Spleen (tissue), 11 donors: ENCODE measurements at regions not wholly inside any gene's neighbourhood (a gene's known extent, or its start where the extent isn't known, plus 50 kb on each side); places are given as distances from the start of the nearest gene placed in this dataset.

Experiments used
- DNase-seq: peaks from one replicate; pipeline ENCODE4 v3.0.0-alpha.2; 2020
- H3K27ac ChIP-seq, 8 donors: fragments of 200-600 bp; sonication (generic) in 7 of 8; 1 replicate in 4 of 8; 2 replicates in 4 of 8; pipeline versions ENCODE4 v1.5.0 to v1.8.0; 2016 to 2021; ENCODE audit warnings: inconsistent platforms in 4 of 8, mild to moderate bottlenecking in 4 of 8, moderate library complexity in 1 of 8
- H3K27me3 ChIP-seq, 7 donors: fragments of 200-600 bp; sonication (generic) in 6 of 7; replicated peaks in 1 of 7; 1 replicate in 4 of 7; 2 replicates in 3 of 7; pipeline versions ENCODE4 v1.5.0 to v1.8.0; 2016 to 2021; ENCODE audit warnings: inconsistent platforms in 3 of 7, mild to moderate bottlenecking in 1 of 7
- H3K36me3 ChIP-seq, 6 donors: fragments of 200-600 bp; sonication (generic) in 5 of 6; 1 replicate in 4 of 6; 2 replicates in 2 of 6; pipeline versions ENCODE4 v1.5.0 to v1.8.0; 2016 to 2021; ENCODE audit warnings: inconsistent platforms in 2 of 6
- H3K4me1 ChIP-seq, 6 donors: fragments of 200-600 bp; sonication (generic) in 5 of 6; 1 replicate in 3 of 6; 2 replicates in 3 of 6; pipeline versions ENCODE4 v1.5.0 to v1.8.0; 2016 to 2021; ENCODE audit warnings: inconsistent platforms in 3 of 6
- H3K4me3 ChIP-seq, 8 donors: fragments of 200-600 bp; sonication (generic) in 7 of 8; 1 replicate in 4 of 8; 2 replicates in 4 of 8; pipeline versions ENCODE4 v1.5.0 to v1.8.0; 2016 to 2021; ENCODE audit warnings: inconsistent platforms in 4 of 8, mild to moderate bottlenecking in 4 of 8, moderate library complexity in 2 of 8
- H3K9me3 ChIP-seq, 8 donors: fragments of 200-600 bp; sonication (generic) in 7 of 8; 1 replicate in 4 of 8; 2 replicates in 4 of 8; pipeline versions ENCODE4 v1.5.0 to v1.8.0; 2016 to 2021; ENCODE audit warnings: inconsistent platforms in 4 of 8
- POLR2A ChIP-seq, 3 donors: fragments of 450-650 bp; IDR thresholded peaks; one replicate each; pipeline ENCODE4 v1.5.1; 2017; ENCODE audit warnings: antibody characterized with exemption in 3 of 3, mild to moderate bottlenecking in 1 of 3
- POLR2AphosphoS5 ChIP-seq, 3 donors: sonication (generic); formaldehyde crosslinking; IDR thresholded peaks; one replicate each; pipeline ENCODE4 v1.5.1; 2017; ENCODE audit warnings: antibody characterized with exemption in 3 of 3
- WGBS, 5 donors: extraction: QIAGEN DNeasy Blood & Tissue Kit in 3 of 5; methylation state at CpG; one replicate each; pipeline versions ENCODE4 v1.1.5 to v1.1.7; 2013 to 2018; 5-methylcytosine and 5-hydroxymethylcytosine counted together
- intact Hi-C: fragments of 100-400 bp; cut with DNase I; formaldehyde crosslinking; loops from one replicate; pipeline ENCODE4 v1.15.0; 2023; ENCODE audit warnings: low total_unique reads
- TF ChIP-seq, protein P1 (sequence below), 11 experiments: fragments of 200-600 bp in 7 of 11; fragments of 450-650 bp in 4 of 11; sonication (generic) in 4 of 11; IDR thresholded peaks in 8 of 11; conservative IDR thresholded peaks in 3 of 11; 1 replicate in 7 of 11; 2 replicates in 4 of 11; pipeline versions ENCODE4 v1.4.0 to v1.8.0; 2016 to 2021; ENCODE audit warnings: antibody characterized with exemption in 11 of 11, inconsistent platforms in 4 of 11, mild to moderate bottlenecking in 1 of 11
- donor health status: healthy with polysubstance abuse.
- donor health status: DM: no; HTN: no; CAD: no; lungs with moderate emphysema.
- donor health status: DM: no; HTN: no; CAD: no.
- donor health status: Bipolar disorder and iron deficiency.
- donor health status: healthy.
- donor health status: DM: no; HTN: no; CAD: no.
- donor health status: DM: yes; HTN: yes; CAD: no.

DNA sequence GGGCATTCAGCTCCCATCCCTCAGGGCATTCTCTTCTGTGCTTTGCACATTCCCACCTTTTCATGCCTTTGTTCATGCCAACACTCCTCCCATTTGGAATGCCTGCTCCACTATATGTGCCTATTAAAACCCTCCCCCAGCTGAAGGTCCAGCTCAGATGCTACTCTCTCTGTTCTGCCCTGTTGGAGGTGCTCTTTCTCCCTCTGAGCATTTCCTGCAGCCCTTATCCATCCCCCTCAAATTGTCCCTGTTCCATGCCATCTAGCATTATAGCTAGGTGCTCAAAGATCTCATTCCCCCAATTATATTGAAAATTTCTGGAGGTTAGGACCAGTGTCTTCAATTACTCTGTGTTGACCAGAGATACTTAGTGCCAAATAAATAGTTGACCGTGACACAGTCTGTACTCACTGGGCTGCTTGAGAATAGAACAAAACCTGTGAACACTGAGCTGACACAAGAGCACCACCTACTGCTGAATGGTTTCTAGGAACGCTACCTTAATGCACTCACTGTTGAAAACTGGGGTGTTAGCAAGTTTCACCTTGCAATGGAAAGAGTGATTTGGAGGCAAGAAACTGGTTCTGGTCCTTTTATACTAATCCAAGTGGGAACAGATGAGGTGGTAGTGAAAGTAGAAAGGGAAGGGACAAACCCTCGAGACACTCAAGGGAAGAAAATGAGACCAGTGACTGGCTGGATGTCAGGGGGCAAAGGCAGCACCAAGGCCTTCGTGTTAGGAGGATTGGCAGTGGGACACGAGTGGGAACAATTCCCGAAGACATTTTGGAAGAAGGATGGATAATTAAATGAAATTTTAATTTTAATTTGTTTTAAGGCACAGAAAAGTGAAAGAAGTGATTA is 289.8 kb upstream of the ROPN1 start:
- H3K4me3 ChIP-seq, result no peak overlapping the region
- TF ChIP-seq, protein P1, sequence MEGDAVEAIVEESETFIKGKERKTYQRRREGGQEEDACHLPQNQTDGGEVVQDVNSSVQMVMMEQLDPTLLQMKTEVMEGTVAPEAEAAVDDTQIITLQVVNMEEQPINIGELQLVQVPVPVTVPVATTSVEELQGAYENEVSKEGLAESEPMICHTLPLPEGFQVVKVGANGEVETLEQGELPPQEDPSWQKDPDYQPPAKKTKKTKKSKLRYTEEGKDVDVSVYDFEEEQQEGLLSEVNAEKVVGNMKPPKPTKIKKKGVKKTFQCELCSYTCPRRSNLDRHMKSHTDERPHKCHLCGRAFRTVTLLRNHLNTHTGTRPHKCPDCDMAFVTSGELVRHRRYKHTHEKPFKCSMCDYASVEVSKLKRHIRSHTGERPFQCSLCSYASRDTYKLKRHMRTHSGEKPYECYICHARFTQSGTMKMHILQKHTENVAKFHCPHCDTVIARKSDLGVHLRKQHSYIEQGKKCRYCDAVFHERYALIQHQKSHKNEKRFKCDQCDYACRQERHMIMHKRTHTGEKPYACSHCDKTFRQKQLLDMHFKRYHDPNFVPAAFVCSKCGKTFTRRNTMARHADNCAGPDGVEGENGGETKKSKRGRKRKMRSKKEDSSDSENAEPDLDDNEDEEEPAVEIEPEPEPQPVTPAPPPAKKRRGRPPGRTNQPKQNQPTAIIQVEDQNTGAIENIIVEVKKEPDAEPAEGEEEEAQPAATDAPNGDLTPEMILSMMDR (IDR thresholded peaks at IDR 0.05 in 8 of 11, conservative IDR thresholded peaks at IDR 0.05 in 3 of 11), result peak in 8 of 11 experiments; percentile 15 to 65 (median 36)
- TF ChIP-seq POLR2AphosphoS5 (IDR thresholded peaks at IDR 0.05), result no peak
- H3K27me3 ChIP-seq, result peaks cover 0 to 5% (median 0%) of the 10 kb centered on the region in 7 donors
- 47 to 60% (median 55%) methylated on average over 6 of the region's 6 CpGs for WGBS, 5 donors
- intact Hi-C loops, result no loop called here
- H3K36me3 ChIP-seq, result no peaks in the 10 kb centered on the region
- no peak for DNase-seq
- H3K27ac ChIP-seq, result peak overlapping the region in 4 of 8 donors; percentile 22 to 92 (median 87)
- H3K4me1 ChIP-seq, result peaks cover 0 to 48% (median 17%) of the 10 kb centered on the region in 6 donors
- H3K9me3 ChIP-seq, result no peaks in the 10 kb centered on the region

DNA sequence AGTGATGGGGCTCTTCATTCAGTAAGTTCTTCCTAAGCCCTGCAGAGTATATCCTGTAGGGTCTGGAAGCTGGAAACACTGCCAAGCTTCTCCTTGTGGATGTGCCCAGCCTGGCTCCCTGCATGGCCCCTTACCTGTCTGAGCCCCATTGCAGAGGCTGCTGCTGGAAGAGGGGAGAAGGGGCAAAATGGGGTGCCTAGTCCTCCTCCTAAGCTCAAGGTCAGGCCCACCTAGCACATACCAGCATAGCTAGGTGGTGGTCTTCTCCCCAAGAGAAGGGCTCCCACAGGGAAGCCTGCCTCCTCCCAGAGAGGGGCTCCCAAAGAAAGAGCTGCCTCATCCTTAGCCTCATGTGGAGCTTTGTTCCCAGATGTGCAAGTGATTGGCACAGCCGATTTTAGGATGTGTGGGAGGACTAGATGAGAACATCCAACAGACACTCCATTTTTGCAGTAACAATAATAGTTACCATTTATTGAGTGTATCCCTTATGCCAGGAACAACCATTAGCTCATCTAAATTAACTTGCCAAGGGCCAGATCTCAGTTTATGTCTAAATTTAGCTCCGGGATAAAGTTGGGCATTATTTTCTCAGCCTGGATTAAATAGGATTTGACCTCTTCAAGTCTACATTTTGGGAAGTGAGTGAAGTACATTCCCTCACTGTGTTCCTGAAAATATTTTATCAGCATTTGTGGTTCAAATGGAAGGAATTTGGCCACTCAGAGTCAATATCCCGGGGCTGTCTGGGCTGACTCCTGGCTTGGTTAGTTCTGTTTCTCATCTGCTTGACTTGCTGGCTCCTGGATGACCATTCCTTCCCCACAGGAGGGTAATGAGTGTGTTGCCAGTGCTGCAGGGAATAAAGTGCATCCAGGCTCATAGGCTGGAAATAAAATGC is 291.1 kb upstream of the ROPN1 start:
- Histone ChIP-seq H3K27me3 (peaks cover 0 to 5% (median 0%) of the 10 kb centered on the region in 7 donors), H3K4me1 (peaks cover 0 to 38% (median 11%) of the 10 kb centered on the region in 6 donors), H3K4me3 (no peak overlapping the region), H3K27ac (peak overlapping the region in 4 of 8 donors; percentile 47 to 92 (median 80)), H3K36me3 (no peaks in the 10 kb centered on the region), H3K9me3 (no peaks in the 10 kb centered on the region)
- intact Hi-C loops, result no loop called here
- TF ChIP-seq, protein P1 (IDR thresholded peaks at IDR 0.05 in 8 of 11, conservative IDR thresholded peaks at IDR 0.05 in 3 of 11), result no peak
- no peak for TF ChIP-seq POLR2A (IDR thresholded peaks at IDR 0.05)
- peak in 1 of 3 donors; percentile 29 for TF ChIP-seq POLR2AphosphoS5 (IDR thresholded peaks at IDR 0.05)
- WGBS, 5 donors, result 71 to 79% (median 77%) methylated on average over 3 of the region's 3 CpGs
- DNase-seq, result no peak

DNA sequence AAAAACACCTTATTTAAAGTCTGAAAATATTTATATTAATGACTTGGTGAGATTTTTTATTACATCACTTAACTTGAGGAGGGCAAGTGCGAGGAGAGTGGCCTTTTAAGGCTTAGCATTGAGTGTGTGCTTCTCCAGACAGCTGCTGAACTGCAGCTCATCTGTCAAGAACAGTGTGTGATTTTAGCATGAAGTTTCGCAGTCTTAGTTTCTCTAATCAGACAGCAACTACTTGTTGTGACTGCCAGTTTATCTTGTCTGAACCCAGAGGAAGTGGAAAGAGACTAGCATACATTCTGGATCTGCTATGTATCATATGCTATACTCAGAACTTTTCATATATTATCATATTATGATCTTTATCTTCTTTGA is 291.7 kb upstream of the ROPN1 start:
- DNase-seq, result no peak
- Histone ChIP-seq H3K36me3 (no peaks in the 10 kb centered on the region), H3K9me3 (no peaks in the 10 kb centered on the region), H3K27me3 (peaks cover 0 to 5% (median 0%) of the 10 kb centered on the region in 7 donors), H3K4me1 (peaks cover 0 to 32% (median 11%) of the 10 kb centered on the region in 6 donors), H3K4me3 (no peak overlapping the region), H3K27ac (peak overlapping the region in 4 of 8 donors; percentile 27 to 86 (median 60))
- WGBS, 5 donors, result 66 to 91% (median 79%) methylated on average over 2 of the region's 2 CpGs
- intact Hi-C loops, result no loop called here
- TF ChIP-seq, protein P1 (IDR thresholded peaks at IDR 0.05 in 8 of 11, conservative IDR thresholded peaks at IDR 0.05 in 3 of 11), result no peak
- TF ChIP-seq POLR2AphosphoS5 (IDR thresholded peaks at IDR 0.05), result no peak
- TF ChIP-seq POLR2A (IDR thresholded peaks at IDR 0.05), result no peak
